ENCODE measurements at regions not wholly inside any gene's neighbourhood (a gene's known extent, or its start where the extent isn't known, plus 50 kb on each side); places are given as distances from the start of the nearest gene placed in this dataset.

DNA sequence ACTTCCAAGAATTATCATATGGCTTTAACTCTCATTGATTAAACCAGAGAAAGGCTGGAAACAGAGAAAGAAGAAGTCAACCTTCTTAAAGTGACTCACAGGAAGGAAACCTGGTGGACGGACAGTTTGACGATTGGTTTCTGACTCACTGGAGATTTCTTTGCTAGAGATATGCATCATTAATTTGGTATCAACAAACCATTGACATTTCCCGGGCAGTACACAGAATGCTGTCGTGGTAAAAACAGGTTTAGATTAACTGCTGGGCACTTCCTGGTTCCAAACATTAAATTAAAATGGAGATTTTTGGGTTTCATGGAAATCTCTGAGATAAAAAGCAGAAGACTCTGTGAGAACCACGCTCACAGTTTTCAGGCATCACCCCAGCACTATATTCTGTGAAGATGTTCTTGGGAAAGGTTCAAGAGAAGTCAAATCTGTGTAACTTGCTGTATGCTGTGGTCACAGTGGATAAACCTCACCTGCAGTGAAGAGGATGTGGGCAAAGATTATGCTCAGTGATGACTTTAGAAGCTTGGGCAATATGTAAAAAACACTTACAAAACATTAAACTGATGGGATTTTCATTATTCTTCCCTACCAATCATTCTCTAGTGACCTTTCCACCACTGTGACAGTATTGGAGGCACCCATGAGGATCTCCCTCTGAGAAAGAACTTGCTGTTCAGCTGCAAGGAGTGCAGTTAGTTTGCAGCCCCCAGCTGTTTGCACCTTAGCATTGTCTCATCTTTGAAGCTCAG, 61.1 kb upstream of the CD44 start:
- peak; percentile 71 for DNase-seq

DNA sequence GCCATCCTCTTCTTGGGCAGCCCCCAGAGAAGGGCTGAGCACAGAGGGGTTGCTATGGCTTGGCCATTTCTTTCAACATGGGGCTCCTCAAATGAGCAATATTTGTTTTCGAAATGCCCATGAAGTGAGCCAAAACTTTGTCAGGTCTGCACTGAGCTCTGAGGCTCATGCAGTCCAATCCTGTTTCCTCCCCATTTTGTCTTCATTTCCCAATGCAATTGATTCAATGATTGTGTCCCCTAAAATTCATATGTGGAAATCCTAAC, 60.6 kb upstream of the CD44 start:
- DNase-seq: no peak

DNA sequence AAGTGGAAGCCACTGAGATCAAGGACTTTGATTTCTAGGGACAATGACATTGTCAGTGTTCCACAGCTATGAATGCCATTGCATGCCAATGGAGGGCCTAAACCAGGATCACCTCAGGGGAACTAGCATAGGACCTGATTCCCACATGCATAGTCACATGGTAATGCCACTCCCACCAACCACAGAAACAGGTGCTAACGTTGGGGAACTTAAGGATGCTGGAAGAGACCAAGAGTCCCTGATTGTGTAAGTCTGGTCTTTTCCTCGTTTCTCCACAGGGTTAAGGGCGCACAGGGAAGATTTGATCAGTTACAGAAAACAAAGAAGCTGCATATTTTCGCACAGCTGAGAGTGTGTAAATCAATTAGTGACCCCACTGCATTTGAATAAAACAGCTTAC, 59.4 kb upstream of the CD44 start:
- DNase-seq: no peak

DNA sequence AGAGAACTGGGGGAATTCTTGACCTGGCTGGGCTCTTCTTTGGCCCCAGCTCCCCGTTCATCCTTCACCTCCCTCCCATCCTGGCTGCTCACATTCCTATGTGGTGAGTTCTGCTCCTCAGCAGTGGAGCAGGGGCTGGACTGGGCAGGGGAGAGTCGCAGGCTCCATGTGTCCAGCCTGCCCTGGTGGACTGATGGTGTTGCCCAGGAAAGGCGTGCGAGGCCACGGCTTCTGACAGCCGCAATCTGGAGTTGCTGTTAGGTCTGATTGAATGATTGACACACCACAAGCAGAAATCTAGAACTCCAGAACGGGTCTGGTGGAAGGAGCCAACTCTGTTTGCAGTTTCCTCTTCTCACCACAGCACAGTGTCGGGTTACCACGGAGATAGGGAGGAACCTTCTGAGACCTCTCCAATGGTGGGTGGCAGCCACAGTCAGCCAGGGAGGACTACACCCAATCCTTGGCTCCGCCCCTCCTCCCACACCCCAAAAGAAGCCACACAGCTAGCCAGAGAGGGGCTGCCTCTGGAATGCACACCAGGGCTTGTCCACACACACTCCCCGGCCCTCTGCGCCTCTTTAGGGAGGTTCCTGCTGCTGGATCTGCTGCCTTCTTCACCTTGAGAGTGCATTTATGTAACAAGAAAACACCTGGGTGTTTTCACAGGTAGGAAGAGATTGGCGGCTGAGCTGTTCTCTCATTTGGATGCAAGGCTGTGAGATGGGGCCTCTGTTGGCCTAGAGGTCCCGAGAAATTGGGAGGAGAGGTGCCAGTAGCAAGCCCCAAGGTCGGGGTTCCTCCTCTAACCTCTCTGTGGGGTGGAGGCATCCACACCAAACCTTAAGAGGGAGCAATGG, 56.4 kb upstream of the CD44 start:
- peak; percentile 42 for DNase-seq

DNA sequence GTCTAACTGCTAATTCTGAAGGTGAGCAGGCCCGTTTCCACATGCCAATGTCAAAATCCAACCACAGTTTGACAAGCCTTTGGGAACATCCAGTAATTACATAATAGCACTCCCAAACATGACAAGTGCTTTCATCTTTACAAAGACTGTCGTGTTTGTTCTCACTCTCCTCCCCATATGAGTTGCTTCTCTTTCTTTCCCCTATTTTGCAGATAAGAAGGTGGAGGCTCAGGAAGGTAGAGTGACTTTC, 55.9 kb upstream of the CD44 start:
- DNase-seq: no peak

DNA sequence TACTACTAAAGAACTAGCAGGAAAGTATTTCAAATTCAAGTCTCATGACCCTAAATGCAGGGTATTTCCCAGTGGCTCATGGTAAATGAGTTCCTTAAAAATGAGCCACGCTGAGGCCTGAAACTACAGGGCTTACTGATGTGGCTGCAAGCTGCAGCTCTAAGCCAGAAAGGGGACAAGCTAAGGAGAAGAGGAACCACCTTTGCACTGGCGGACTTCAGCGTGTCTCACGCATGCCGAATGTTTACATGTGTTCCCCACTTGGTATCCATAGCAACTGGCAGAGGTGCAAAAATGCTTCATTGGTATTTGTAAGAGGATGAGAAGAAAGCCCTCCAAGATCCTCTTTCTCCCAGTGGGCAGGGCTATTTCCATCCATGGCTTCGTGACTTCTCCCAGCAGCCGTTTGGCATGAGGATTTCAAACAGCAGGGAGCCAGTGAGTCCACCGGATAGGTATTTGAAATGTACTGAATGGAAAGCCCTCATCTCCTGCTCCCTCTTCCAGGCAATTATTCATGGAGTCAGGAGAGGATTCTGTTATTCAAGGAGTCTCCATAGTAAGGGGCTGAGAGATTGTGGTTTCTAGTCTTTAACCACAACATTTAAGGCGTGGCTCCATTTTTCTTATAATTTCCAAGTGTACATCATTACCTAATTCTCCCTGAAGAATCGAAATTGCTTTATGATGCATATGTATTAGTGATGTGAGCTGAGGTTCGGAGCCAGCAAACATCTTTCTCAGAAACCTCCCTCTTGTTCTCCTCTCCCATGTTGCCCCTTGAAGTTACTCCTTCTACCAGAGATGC, 55.3 kb upstream of the CD44 start:
- no peak for DNase-seq

DNA sequence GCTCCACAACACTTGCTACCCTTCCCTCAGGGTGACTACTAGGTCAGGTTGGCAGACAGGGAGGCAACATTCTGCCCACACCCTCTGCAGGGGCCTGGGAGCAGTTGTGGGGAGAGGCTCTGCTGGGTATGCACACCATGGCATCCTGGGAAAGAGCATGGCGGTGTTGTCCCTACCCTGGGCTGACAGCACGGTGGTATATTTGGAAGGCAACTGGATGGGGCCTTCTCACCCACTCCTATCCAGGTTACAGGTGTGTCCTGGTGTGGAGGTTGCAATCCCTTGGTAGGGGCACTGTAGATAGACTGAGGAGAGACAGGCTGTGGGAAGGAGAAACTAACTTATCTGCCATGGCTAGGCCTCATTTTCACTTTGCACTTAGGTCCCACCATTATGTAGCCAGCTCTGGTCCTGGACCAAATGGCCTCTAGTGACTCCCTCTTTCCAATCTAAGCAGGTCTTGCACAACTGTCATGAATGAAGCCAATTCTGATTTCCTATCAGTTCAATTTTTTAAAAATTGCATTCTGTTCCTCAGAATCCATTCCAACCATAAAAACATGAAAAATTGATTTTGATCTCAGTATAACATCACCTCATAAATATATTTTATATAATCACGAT, 54.0 kb upstream of the CD44 start:
- DNase-seq: no peak

DNA sequence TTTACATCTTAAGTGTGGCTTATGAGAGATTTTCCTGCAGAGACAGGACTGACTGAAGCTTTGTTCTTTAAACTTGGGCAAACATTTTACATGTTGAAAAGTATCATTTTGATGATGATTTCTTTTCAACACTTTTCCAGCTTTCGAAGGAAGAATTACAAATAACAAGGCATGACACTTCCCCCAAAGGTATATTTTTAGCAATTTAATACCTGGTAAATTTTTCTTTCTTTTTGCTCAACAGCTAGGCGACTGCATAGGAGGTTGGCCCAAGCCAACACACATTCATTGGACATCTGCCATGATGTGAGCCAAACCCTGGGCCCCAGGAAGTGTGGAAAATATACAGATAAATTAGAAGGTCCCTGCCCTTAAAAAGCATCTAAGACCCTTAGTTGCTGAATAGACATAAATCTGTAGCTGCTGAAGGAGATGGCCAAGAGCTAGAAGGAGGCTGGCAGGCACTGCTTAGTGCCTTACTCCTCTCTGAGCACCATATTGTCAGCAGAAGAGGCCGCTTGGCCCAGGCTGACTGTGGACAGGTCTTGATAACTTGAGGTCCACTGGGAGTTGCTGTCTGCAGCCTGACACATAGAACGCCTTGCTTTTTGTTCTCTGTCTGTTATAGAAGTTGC, 53.3 kb upstream of the CD44 start:
- DNase-seq: no peak

DNA sequence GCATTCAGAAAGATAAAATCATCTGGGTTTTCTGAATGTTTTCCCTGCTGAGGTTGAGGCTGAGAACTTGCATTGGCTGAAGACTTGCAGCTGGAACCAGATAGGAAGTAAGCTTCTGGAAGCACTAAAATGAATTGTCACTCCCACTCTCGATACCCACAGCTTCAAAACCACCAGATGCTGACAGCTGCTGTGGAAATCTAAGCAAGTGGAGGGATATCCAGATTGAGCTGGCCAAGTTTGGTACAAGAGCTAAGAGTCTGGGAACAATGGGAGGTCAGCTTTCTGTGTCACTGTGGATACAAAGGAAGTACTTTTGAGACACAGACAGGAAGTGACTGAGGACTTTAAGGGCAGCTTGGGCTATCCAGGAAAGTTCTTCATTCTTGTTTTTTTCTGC, 51.3 kb upstream of the CD44 start:
- DNase-seq: peak; percentile 68

DNA sequence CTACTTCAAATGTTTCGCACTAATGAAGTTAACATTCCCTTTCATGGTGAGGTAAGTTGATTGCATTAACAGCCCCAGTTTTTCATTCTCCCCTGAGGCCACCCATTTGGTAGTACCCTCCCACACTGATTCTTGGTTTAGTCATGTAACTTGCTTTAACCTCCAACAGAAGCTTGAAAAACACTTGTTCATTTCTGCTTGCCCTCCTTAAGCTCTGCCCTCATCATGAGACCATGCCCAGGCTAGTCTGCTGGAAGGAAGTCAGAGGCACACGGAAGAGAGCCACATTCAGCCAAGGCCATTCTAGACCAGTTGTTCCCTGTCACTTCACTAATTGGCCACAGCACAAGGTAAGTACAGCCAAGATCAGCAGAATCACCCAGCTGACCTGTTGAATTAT, 50.7 kb upstream of the CD44 start:
- DNase-seq: no peak

DNA sequence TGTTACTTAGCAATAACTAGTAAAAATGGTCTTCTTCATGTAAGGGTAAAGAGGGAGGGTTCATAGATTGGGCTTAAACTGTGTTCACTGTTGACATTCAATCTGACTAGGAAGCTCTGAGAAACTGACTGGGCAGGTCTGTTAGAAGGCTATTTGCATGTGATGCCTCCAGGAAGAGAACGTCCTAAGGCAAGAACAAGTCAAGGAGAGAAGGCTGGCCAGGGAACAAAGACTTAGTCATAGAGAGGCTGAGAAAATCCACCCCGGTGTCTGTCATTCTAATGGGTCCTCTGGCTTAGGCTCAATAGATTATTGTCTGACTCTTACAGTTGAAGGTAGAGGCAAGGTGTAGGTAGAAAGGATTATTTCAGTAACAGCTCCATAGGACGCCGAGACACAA, 50.3 kb upstream of the CD44 start:
- no peak for DNase-seq

Data from dermis blood vessel endothelial cell (primary cell).